Fibroblast of pulmonary artery (primary cell): ENCODE measurements at regions not wholly inside any gene's neighbourhood (a gene's known extent, or its start where the extent isn't known, plus 50 kb on each side); places are given as distances from the start of the nearest gene placed in this dataset.

Source experiments
- DNase-seq: peaks from one replicate; pipeline ENCODE4 v3.0.0-alpha.2; 2010; ENCODE audit warnings: low read depth
- H3K4me3 ChIP-seq: replicated peaks from 2 replicates; pipeline ENCODE4 v1.5.1; 2011; ENCODE audit warnings: low read depth, mild to moderate bottlenecking, control low read depth, low read length, moderate library complexity
- TF ChIP-seq, protein P1 (sequence below): IDR thresholded peaks from 2 replicates; pipeline ENCODE4 v1.5.1; 2011; ENCODE audit warnings: mild to moderate bottlenecking, control low read depth, low read length, inconsistent platforms; ENCODE audit errors: missing control alignments

DNA sequence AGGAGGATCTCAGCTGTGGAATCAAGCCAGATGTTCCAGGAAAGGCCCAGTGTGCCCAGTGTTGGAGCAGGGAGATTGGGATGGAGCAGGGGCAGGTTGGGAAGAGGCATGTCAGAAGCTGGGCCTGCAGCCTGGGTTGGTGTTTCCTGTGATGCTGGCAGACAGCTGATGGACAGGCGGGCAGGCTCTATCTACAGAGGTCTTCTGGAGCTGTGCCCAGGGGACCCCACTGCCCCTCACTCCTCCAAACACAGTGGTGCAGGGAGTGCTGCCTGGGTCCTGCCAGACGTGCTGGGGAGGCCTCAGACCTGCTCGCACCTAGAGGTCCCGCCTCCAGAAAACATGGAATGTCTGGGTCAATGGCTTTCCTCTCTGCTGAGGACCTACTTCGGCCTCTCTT, 182.9 kb upstream of the TCERG1L start:
- TF ChIP-seq, protein P1, sequence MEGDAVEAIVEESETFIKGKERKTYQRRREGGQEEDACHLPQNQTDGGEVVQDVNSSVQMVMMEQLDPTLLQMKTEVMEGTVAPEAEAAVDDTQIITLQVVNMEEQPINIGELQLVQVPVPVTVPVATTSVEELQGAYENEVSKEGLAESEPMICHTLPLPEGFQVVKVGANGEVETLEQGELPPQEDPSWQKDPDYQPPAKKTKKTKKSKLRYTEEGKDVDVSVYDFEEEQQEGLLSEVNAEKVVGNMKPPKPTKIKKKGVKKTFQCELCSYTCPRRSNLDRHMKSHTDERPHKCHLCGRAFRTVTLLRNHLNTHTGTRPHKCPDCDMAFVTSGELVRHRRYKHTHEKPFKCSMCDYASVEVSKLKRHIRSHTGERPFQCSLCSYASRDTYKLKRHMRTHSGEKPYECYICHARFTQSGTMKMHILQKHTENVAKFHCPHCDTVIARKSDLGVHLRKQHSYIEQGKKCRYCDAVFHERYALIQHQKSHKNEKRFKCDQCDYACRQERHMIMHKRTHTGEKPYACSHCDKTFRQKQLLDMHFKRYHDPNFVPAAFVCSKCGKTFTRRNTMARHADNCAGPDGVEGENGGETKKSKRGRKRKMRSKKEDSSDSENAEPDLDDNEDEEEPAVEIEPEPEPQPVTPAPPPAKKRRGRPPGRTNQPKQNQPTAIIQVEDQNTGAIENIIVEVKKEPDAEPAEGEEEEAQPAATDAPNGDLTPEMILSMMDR: no peak
- DNase-seq: no peak
- H3K4me3 ChIP-seq: no peak overlapping the region

GRCh38 chr10:131495224-131495623, 183.7 kb upstream of the TCERG1L start:
- H3K4me3 ChIP-seq: no peak overlapping the region
- TF ChIP-seq, protein P1: no peak
- DNase-seq: no peak

GRCh38 chr10:131495892-131496291, 184.4 kb upstream of the TCERG1L start:
- H3K4me3 ChIP-seq: no peak overlapping the region
- TF ChIP-seq, protein P1: no peak
- DNase-seq: no peak

DNA sequence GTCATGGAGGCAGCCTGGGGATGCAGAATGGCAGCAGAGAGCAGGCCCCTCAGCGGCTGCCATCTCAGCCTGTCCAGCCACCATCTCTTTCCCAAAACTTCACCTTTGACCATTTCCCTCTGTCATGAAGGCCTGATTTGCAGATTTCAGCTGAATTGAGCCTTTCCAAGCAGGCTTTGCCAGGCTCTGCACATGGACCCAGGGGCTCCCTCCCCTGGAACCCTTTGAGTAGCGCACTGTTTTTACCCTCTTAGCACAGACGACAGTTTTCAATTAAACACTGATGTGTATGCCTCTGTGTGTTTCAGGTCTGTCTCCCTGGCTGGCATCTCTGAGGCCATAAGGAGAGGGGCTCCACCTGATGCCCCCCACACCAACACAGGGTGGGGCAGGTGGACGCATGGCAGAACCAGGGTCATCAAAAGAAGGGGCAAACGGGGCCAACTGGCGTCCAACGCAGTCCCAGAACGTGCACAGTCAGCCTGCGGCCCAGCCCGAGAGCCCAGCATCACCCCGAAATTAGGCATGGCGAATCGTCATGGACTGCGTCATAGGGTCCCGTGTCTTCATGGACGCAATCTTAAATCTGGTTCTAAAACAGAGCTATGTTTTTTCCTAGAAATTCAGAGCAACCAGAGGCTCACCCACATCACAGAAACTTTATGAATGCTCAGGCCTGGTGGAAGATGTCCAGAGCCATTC, 185.0 kb upstream of the TCERG1L start:
- TF ChIP-seq, protein P1: no peak
- no peak overlapping the region for H3K4me3 ChIP-seq
- DNase-seq: no peak

- TF ChIP-seq, protein P1: no peak
- H3K4me3 ChIP-seq: no peak overlapping the region
- no peak for DNase-seq
Observed at GRCh38 chr10:131499566-131499965, 188.0 kb upstream of the TCERG1L start.

- TF ChIP-seq, protein P1: no peak
- no peak overlapping the region for H3K4me3 ChIP-seq
- no peak for DNase-seq
Observed at GRCh38 chr10:131500181-131500580, 188.7 kb upstream of the TCERG1L start.

GRCh38 chr10:131500892-131501291, 189.4 kb upstream of the TCERG1L start:
- no peak overlapping the region for H3K4me3 ChIP-seq
- no peak for DNase-seq
- TF ChIP-seq, protein P1: no peak
